ENCODE measurements at regions not wholly inside any gene's neighbourhood (a gene's known extent, or its start where the extent isn't known, plus 50 kb on each side); places are given as distances from the start of the nearest gene placed in this dataset.

DNA sequence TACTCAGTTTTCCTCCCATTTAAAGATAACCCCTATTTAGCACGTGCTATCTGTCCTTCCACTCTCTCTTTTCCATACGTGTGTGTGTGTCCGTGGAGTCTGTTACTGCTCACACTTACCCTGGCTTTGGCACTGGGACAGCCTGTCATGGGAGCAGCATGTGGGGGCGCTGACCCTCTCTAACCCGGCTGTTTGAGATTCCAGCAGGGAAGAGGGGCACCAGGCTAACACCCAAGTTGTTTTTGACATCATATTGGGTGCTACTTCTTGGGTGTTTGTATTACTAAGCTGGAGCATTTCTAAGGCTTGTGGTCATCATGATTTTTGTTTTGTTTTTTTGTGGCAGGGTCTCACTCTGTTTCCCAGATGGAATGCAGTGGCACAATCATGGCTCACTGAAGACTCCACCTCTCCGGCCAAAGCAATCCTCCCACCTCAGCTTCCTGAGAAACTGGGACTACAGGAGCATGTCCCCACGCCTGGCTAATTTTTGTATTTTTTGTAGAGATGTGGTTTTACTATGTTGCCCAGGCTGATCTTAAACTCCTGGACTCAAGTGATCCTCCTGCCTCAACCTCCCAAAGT lies 56.9 kb upstream of the SIMC1 start:
- DNase-seq = no peak

DNA sequence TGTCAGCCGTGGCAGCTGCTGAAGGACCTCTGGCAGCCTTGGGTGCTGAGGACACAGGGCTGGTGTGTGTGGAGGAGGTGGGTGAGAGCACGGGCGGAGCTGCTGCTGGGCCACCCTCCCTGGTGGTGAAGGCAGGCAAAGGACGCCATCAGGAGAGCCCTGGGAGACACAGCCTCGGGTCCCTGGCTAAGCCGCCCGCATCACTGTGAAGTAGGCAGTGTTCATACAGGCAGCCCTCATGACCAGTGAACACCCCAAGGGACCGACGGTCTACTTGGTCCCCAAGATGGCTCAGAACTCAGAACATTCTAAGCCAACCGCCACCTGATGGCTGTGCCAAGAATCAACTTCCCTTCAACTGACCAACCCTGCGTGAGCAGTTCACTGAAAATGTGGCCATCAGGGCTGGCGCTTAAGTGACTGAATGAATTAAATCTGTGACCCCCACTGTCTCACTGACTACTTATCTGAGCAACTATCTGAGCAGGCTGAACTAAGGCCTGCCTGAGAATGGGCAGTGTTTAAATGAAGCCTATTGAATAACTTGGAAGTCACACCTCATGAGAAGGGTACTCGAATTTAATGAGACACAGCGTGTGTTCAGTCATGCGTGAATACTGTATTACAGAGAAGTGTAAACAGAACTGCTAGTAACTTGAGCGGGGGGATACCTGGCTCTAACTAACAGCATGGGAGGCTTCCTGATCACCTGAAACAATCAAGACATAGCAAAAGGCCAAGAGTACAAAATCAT lies 54.7 kb upstream of the SIMC1 start:
- peak; percentile 31 for DNase-seq

DNA sequence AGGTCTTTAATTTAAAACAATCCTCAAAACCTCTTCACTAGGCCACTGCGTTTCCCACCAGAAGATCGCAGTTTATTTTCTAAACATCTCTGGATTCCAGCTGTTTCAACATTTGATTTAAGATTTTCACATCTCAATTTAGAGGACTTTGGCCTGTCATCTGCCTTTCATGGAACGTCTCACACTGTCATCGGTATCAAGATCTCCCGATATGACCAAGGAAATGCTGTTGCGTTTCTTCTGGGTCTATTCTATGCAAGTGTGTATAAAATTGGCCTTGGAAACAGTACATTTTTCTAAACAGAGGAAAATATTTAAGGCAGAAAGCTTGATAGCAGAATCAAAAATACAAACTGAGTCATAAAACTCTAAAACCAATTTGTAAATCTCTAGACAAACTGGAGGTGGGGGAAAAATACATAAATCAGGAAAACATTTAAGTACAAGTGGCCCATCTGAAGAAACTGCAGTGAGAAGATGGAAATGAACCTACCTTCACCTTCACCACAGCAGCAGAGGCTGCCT lies 53.6 kb upstream of the SIMC1 start:
- no peak for DNase-seq

DNA sequence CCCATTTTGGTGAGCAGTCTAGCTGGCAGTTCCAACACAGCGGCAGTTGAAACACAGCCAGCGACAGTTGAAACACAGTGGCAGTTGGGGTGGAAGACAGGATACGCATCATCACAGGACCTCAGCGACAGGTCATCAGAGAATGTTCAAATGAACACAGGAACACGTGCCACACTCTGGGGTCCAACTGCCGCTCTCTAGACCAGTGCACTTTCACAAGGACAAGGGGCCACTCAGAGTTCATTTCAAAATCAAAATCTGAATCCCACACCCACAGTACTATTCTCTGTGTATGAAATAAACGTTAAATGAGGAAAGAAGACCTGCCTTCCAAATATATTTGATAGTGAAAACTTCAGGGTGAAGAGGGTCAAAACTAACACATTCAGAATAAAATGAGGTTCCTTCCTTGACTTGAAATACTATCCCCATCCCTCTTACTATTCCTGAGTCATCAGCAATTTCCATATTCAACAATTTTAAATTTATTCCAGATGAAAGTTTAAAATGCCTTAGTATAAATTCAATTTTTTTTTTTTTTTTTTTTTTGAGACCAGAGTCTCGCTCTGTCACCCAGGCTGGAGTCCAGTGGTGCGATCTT lies 53.0 kb upstream of the SIMC1 start:
- no peak for DNase-seq

DNA sequence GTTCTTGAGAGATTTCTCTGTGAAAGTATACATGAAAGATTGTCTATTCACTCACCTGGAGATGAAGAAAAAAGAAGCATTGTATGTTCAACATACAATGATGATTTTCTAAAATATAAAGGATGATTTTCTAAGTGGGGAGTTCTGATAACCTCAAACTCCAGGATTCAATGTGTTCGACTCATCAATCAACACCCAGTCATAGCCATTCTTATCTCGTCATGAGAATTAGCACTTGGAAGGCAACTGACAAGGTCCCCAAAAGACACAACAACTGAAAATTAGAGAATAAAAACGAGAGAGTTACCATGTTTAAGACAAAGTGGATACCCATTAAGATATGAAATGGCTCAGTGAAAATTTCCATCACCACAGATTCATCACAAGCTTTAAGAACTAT lies 52.1 kb upstream of the SIMC1 start:
- DNase-seq = no peak

DNA sequence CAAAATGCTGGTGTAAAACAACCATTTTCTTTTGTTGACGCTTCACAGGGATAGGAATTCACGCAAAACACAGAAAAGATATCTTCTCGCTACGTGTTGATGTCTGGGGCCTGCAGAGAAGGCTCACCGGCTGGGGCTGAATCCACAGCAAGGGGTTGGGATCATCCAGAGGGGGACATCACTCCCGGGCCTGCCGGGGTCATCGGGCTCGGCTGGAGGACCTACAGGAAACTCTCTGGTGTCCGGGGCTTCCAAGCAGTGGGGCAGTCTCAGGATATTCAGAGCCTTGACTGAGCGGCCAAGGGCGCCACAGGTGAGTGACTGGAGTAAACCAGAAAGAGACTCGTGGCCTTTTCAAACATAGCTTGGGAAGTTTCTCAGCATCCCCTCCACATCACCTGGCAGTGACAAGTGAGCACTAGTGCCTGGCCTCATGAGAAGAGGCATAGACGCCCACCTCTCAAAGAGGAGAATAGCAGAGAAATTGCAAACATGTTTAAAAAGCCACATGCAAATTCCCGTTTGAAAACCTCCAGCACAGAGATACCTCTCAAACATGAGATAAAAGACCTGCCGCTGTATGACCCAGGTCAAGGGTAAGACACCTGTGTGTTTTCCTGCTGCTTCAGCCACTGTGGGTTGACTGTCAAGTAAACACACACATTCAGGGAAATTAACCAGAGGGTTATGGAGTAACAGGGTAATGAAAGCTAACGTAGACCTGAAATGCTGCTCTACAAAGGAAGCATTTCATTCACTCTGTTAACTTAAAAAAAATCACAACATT lies 50.8 kb upstream of the SIMC1 start:
- DNase-seq = no peak

DNA sequence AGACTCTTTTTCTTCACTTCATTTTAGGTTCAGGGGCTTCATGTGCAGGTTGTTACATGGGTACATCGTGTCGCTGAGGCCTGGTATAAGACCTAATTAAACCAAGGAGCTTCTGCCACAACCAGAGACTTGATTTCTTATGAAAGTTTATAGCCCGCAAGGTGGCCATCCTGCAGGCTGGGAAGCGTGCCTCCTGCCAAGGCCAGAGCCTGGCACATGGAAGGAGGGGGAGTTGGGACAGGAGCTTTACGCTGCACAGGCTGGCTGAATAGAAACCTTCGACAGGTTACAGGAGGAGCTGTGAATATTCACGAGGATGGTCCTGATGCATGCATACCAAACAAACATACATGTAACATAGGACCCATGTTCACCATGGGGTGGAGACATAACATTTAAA lies 50.1 kb upstream of the SIMC1 start:
- DNase-seq = no peak
